Suprapubic skin (tissue), 4 donors: ENCODE measurements at regions not wholly inside any gene's neighbourhood (a gene's known extent, or its start where the extent isn't known, plus 50 kb on each side); places are given as distances from the start of the nearest gene placed in this dataset.

Experiments used
- DNase-seq, 2 donors: peaks; one replicate each; pipeline ENCODE4 v3.0.0-alpha.2; 2019; ENCODE audit warnings: low spot score in 2 of 2
- H3K27ac ChIP-seq: fragments of 200-600 bp; sonication (generic); one replicate; pipeline ENCODE4 v1.5.1; 2019
- H3K27me3 ChIP-seq: fragments of 200-600 bp; sonication (generic); one replicate; pipeline ENCODE4 v1.5.1; 2019
- H3K36me3 ChIP-seq: fragments of 200-600 bp; sonication (generic); one replicate; pipeline ENCODE4 v1.5.1; 2019
- H3K4me1 ChIP-seq: fragments of 200-600 bp; sonication (generic); one replicate; pipeline ENCODE4 v1.5.1; 2019
- H3K4me3 ChIP-seq: fragments of 200-600 bp; sonication (generic); one replicate; pipeline ENCODE4 v1.5.1; 2019; ENCODE audit warnings: mild to moderate bottlenecking
- H3K9me3 ChIP-seq: fragments of 200-600 bp; sonication (generic); one replicate; pipeline ENCODE4 v1.5.1; 2019
- CTCF ChIP-seq, 2 donors: fragments of 200-600 bp in 1 of 2; fragments of 450-650 bp in 1 of 2; sonication (generic) in 1 of 2; IDR thresholded peaks; one replicate each; pipeline ENCODE4 v1.5.1; 2016 to 2019; ENCODE audit warnings: antibody characterized with exemption in 2 of 2, mild to moderate bottlenecking in 1 of 2, moderate library complexity in 1 of 2
- EP300 ChIP-seq: sonication (generic); formaldehyde crosslinking; IDR thresholded peaks from one replicate; pipeline ENCODE4 v1.6.1; 2017; ENCODE audit warnings: antibody characterized with exemption
- POLR2A ChIP-seq, 2 donors: fragments of 450-650 bp; IDR thresholded peaks; one replicate each; pipeline ENCODE4 v1.6.1; 2017; ENCODE audit warnings: antibody characterized with exemption in 2 of 2, mild to moderate bottlenecking in 2 of 2, moderate library complexity in 2 of 2
- POLR2AphosphoS5 ChIP-seq, 3 donors: sonication (generic); formaldehyde crosslinking; IDR thresholded peaks; one replicate each; pipeline ENCODE4 v1.6.1; 2017; ENCODE audit warnings: antibody characterized with exemption in 3 of 3
- WGBS: methylation state at CpG from one replicate; pipeline ENCODE4 v1.1.5; 2018; 5-methylcytosine and 5-hydroxymethylcytosine counted together

GRCh38 chr3:72576563-72576962 is 271.7 kb downstream of the SHQ1 start:
- H3K27ac ChIP-seq, result no peak overlapping the region
- no peak overlapping the region for H3K4me3 ChIP-seq
- TF ChIP-seq EP300 (no peak), CTCF (IDR thresholded peaks at IDR 0.05) (no peak), POLR2AphosphoS5 (IDR thresholded peaks at IDR 0.05) (no peak), POLR2A (IDR thresholded peaks at IDR 0.05) (no peak)
- no peaks in the 10 kb centered on the region for H3K27me3 ChIP-seq
- no peak for DNase-seq
- WGBS, result 94% methylated on average over 5 of the region's 5 CpGs
- H3K4me1 ChIP-seq, result no peaks in the 10 kb centered on the region
- H3K36me3 ChIP-seq, result no peaks in the 10 kb centered on the region
- H3K9me3 ChIP-seq, result no peaks in the 10 kb centered on the region

- Histone ChIP-seq H3K4me1 (no peaks in the 10 kb centered on the region), H3K27ac (no peak overlapping the region), H3K27me3 (no peaks in the 10 kb centered on the region), H3K4me3 (no peak overlapping the region), H3K36me3 (no peaks in the 10 kb centered on the region), H3K9me3 (no peaks in the 10 kb centered on the region)
- DNase-seq, result no peak
- TF ChIP-seq CTCF (IDR thresholded peaks at IDR 0.05) (no peak), POLR2A (IDR thresholded peaks at IDR 0.05) (no peak), POLR2AphosphoS5 (IDR thresholded peaks at IDR 0.05) (no peak), EP300 (no peak)
- 97% methylated on average over 1 of the region's 1 CpG for WGBS
Measured at GRCh38 chr3:72574144-72574543, 274.1 kb downstream of the SHQ1 start.

GRCh38 chr3:72573051-72573450 is 275.2 kb downstream of the SHQ1 start:
- no peak for TF ChIP-seq EP300
- no peak for TF ChIP-seq CTCF (IDR thresholded peaks at IDR 0.05)
- TF ChIP-seq POLR2AphosphoS5 (IDR thresholded peaks at IDR 0.05), result no peak
- TF ChIP-seq POLR2A (IDR thresholded peaks at IDR 0.05), result no peak
- H3K4me1 ChIP-seq, result no peaks in the 10 kb centered on the region
- no peaks in the 10 kb centered on the region for H3K36me3 ChIP-seq
- H3K27ac ChIP-seq, result no peak overlapping the region
- 92% methylated on average over 13 of the region's 13 CpGs for WGBS
- no peaks in the 10 kb centered on the region for H3K9me3 ChIP-seq
- H3K4me3 ChIP-seq, result no peak overlapping the region
- no peaks in the 10 kb centered on the region for H3K27me3 ChIP-seq
- DNase-seq, result no peak

GRCh38 chr3:72572489-72573007 is 275.7 kb downstream of the SHQ1 start:
- DNase-seq, result no peak
- no peaks in the 10 kb centered on the region for H3K27me3 ChIP-seq
- H3K4me1 ChIP-seq, result no peaks in the 10 kb centered on the region
- H3K4me3 ChIP-seq, result no peak overlapping the region
- no peak for TF ChIP-seq EP300
- 82% methylated on average over 19 of the region's 19 CpGs for WGBS
- H3K36me3 ChIP-seq, result no peaks in the 10 kb centered on the region
- no peak overlapping the region for H3K27ac ChIP-seq
- H3K9me3 ChIP-seq, result no peaks in the 10 kb centered on the region

GRCh38 chr3:72571638-72572114 is 276.6 kb downstream of the SHQ1 start:
- H3K36me3 ChIP-seq, result no peaks in the 10 kb centered on the region
- 85% methylated on average over 13 of the region's 13 CpGs for WGBS
- H3K4me3 ChIP-seq, result no peak overlapping the region
- no peak for TF ChIP-seq POLR2AphosphoS5 (IDR thresholded peaks at IDR 0.05)
- DNase-seq, result no peak
- no peaks in the 10 kb centered on the region for H3K4me1 ChIP-seq
- no peak overlapping the region for H3K27ac ChIP-seq
- H3K27me3 ChIP-seq, result no peaks in the 10 kb centered on the region
- no peaks in the 10 kb centered on the region for H3K9me3 ChIP-seq

GRCh38 chr3:72571052-72571451 is 277.2 kb downstream of the SHQ1 start:
- H3K4me1 ChIP-seq, result no peaks in the 10 kb centered on the region
- no peaks in the 10 kb centered on the region for H3K36me3 ChIP-seq
- no peak overlapping the region for H3K4me3 ChIP-seq
- no peaks in the 10 kb centered on the region for H3K27me3 ChIP-seq
- TF ChIP-seq CTCF (IDR thresholded peaks at IDR 0.05) (no peak), POLR2A (IDR thresholded peaks at IDR 0.05) (no peak), POLR2AphosphoS5 (IDR thresholded peaks at IDR 0.05) (no peak), EP300 (no peak)
- H3K9me3 ChIP-seq, result no peaks in the 10 kb centered on the region
- 97% methylated on average over 3 of the region's 3 CpGs for WGBS
- H3K27ac ChIP-seq, result no peak overlapping the region
- DNase-seq, result no peak
